ENCODE measurements at regions not wholly inside any gene's neighbourhood (a gene's known extent, or its start where the extent isn't known, plus 50 kb on each side); places are given as distances from the start of the nearest gene placed in this dataset.

DNA sequence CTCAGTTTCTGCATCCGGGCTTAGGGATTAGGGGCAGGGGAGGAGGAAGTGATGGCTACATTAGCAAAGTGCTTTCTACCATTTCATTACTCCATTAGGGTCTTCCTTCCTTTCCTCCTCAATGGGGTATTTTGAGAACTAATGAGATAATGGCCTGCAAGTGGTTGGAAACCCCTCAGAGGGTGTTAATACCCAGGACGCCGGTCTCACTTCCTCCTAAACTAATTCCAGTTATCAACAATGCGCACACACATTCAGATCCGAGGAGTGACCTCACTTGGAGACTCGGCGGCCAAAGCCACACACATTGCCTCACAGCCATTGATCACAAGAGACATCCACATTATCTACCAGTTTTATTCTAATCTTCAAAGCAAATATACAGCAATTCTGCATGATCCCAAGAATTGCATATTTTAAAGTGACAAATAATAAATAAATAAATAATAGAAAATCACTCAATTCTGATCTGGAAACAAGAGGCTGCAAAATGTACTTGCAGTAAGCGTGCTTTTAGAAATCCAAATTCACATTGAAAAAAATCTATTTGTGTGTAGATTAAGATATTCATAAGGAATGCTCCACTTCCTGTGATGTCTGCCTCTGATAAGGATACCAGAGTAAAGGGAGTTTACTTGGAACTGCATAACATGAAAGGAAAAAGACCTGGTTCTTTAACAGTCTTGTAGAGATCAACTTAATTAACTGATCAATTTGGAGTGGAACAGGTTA, 329.1 kb downstream of the FBXW7 start:
- intact Hi-C loops (cut with DNase I; ENCODE audit: low total_unique reads), result no loop called here
- no peak for DNase-seq
- TF ChIP-seq POLR2AphosphoS5 (IDR thresholded peaks at IDR 0.05) (no peak), POLR2A (IDR thresholded peaks at IDR 0.05) (no peak)
- TF ChIP-seq, protein P1, sequence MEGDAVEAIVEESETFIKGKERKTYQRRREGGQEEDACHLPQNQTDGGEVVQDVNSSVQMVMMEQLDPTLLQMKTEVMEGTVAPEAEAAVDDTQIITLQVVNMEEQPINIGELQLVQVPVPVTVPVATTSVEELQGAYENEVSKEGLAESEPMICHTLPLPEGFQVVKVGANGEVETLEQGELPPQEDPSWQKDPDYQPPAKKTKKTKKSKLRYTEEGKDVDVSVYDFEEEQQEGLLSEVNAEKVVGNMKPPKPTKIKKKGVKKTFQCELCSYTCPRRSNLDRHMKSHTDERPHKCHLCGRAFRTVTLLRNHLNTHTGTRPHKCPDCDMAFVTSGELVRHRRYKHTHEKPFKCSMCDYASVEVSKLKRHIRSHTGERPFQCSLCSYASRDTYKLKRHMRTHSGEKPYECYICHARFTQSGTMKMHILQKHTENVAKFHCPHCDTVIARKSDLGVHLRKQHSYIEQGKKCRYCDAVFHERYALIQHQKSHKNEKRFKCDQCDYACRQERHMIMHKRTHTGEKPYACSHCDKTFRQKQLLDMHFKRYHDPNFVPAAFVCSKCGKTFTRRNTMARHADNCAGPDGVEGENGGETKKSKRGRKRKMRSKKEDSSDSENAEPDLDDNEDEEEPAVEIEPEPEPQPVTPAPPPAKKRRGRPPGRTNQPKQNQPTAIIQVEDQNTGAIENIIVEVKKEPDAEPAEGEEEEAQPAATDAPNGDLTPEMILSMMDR (IDR thresholded peaks at IDR 0.05 in 8 of 11, conservative IDR thresholded peaks at IDR 0.05 in 3 of 11), result no peak
- Histone ChIP-seq H3K27ac (no peak overlapping the region), H3K27me3 (replicated peaks in 1 of 7) (no peaks in the 10 kb centered on the region), H3K9me3 (no peaks in the 10 kb centered on the region), H3K4me3 (no peak overlapping the region), H3K4me1 (peaks cover 0 to 6% (median 0%) of the 10 kb centered on the region in 6 donors), H3K36me3 (no peaks in the 10 kb centered on the region)
- WGBS, 5 donors, result 59 to 71% (median 67%) methylated on average over 8 of the region's 8 CpGs

- Histone ChIP-seq H3K27me3 (replicated peaks in 1 of 7) (no peaks in the 10 kb centered on the region), H3K27ac (no peak overlapping the region), H3K9me3 (no peaks in the 10 kb centered on the region), H3K36me3 (no peaks in the 10 kb centered on the region), H3K4me3 (no peak overlapping the region), H3K4me1 (peaks cover 0 to 6% (median 0%) of the 10 kb centered on the region in 6 donors)
- DNase-seq, result no peak
- TF ChIP-seq POLR2AphosphoS5 (IDR thresholded peaks at IDR 0.05) (no peak), POLR2A (IDR thresholded peaks at IDR 0.05) (no peak)
- TF ChIP-seq, protein P1 (IDR thresholded peaks at IDR 0.05 in 8 of 11, conservative IDR thresholded peaks at IDR 0.05 in 3 of 11), result no peak
- intact Hi-C loops (cut with DNase I; ENCODE audit: low total_unique reads), result no loop called here
- WGBS, 5 donors, result 55 to 69% (median 60%) methylated on average over 5 of the region's 5 CpGs
These were observed 329.7 kb downstream of the FBXW7 start for GRCh38 chr4:152206185-152206584.

DNA sequence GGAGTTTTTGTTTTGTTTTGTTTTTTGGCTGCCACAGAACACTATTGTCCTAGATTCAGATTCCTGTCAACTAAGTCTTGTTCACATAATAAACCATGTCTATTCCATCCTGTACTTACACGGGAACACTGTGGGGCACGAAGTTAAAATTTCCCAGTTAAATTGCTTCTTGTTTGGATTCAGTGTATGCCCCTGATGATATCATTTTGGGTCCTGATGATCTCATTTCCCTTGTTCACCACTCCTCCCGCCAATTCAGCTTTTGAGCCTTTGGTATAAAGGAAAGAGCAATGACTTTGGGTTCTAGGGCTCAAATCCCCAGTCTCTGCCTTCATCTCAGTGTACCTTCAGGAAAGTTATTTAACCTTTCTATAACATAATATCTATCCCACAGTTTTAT, 333.5 kb downstream of the FBXW7 start:
- Histone ChIP-seq H3K4me1 (peaks cover 0 to 6% (median 0%) of the 10 kb centered on the region in 6 donors), H3K27me3 (replicated peaks in 1 of 7) (no peaks in the 10 kb centered on the region), H3K27ac (no peak overlapping the region), H3K4me3 (no peak overlapping the region), H3K36me3 (no peaks in the 10 kb centered on the region), H3K9me3 (no peaks in the 10 kb centered on the region)
- TF ChIP-seq POLR2A (IDR thresholded peaks at IDR 0.05) (no peak), POLR2AphosphoS5 (IDR thresholded peaks at IDR 0.05) (no peak)
- TF ChIP-seq, protein P1 (IDR thresholded peaks at IDR 0.05 in 8 of 11, conservative IDR thresholded peaks at IDR 0.05 in 3 of 11), result no peak
- DNase-seq, result no peak
- intact Hi-C loops (cut with DNase I; ENCODE audit: low total_unique reads), result no loop called here
- WGBS, 5 donors, result 62 to 79% (median 72%) methylated on average over 3 of the region's 3 CpGs

DNA sequence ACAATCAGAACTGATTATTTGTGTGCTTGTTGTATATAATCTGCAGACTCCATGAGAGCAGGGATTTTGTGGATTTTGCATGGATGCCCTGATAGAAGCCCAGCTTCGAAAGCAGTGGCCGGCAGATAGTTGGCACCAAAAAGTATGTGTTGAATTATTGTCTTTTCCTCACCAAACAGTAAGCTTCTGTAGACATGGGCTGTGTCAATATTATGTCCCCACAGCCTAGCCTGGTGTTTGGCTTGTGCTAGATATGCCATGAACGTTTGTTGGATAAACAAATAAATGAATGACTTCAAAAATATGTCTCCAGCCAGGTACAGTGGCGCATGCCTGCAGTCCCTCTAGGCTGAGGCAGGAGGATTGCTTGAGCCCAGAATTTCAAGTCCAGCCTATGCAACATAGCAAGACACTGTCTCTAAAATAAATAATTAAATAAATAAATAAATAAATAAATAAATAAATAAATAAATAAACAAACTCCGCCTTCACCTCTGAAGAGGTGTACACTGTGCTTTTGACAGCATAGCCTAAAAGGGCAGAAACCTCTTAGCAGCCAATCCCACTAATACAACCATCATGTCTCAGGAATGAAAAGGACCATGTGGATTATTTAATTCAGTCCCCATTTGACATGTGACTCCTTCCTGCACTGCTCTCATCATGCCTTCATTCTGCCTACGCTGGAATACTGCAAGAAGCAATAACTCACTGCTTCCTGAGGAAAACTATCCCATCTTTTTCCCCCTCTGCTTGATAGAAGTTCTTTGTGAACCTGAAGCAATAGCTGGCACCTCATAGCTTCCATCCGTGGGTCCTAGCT, 335.2 kb downstream of the FBXW7 start:
- no peaks in the 10 kb centered on the region for H3K27me3 ChIP-seq (replicated peaks in 1 of 7)

More for the DNA sequence above, 335.2 kb downstream of the FBXW7 start:
- Histone ChIP-seq H3K4me3 (no peak overlapping the region), H3K27ac (no peak overlapping the region), H3K36me3 (no peaks in the 10 kb centered on the region), H3K4me1 (peaks cover 0 to 8% (median 0%) of the 10 kb centered on the region in 6 donors), H3K9me3 (no peaks in the 10 kb centered on the region)
- TF ChIP-seq, protein P1 (IDR thresholded peaks at IDR 0.05 in 8 of 11, conservative IDR thresholded peaks at IDR 0.05 in 3 of 11), result no peak
- 84 to 90% (median 86%) methylated on average over 7 of the region's 7 CpGs for WGBS, 5 donors
- intact Hi-C loops (cut with DNase I; ENCODE audit: low total_unique reads), result no loop called here
- no peak for DNase-seq
